ENCODE measurements at regions not wholly inside any gene's neighbourhood (a gene's known extent, or its start where the extent isn't known, plus 50 kb on each side); places are given as distances from the start of the nearest gene placed in this dataset.

DNA sequence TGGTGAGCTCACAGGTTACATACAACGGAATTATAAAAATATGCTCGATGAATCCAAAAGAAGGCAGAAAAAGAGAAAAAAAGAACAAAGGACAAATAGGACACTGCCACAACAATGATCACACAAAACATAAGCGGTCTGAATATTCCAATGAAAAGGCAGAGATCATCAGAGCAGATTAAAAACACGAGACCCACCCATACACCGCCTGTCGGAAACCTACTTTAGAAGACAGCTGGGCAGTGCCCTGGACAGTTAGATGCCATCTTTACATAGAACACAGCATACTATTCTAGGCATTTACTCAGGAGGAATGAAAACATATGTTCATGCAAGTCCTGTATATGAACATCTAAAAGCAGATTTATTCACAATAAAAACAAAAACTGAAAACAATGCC lies 204.1 kb downstream of the TTLL2 start:
- TF ChIP-seq, protein P1, sequence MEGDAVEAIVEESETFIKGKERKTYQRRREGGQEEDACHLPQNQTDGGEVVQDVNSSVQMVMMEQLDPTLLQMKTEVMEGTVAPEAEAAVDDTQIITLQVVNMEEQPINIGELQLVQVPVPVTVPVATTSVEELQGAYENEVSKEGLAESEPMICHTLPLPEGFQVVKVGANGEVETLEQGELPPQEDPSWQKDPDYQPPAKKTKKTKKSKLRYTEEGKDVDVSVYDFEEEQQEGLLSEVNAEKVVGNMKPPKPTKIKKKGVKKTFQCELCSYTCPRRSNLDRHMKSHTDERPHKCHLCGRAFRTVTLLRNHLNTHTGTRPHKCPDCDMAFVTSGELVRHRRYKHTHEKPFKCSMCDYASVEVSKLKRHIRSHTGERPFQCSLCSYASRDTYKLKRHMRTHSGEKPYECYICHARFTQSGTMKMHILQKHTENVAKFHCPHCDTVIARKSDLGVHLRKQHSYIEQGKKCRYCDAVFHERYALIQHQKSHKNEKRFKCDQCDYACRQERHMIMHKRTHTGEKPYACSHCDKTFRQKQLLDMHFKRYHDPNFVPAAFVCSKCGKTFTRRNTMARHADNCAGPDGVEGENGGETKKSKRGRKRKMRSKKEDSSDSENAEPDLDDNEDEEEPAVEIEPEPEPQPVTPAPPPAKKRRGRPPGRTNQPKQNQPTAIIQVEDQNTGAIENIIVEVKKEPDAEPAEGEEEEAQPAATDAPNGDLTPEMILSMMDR (IDR thresholded peaks at IDR 0.05), result no peak
- TF ChIP-seq POLR2A (IDR thresholded peaks at IDR 0.05), result no peak
